ENCODE measurements at regions not wholly inside any gene's neighbourhood (a gene's known extent, or its start where the extent isn't known, plus 50 kb on each side); places are given as distances from the start of the nearest gene placed in this dataset.

- no peak for TF ChIP-seq CTCF (IDR thresholded peaks at IDR 0.05)
Measured at GRCh38 chr13:102935896-102936321, 90.1 kb downstream of the ERCC5 start.

DNA sequence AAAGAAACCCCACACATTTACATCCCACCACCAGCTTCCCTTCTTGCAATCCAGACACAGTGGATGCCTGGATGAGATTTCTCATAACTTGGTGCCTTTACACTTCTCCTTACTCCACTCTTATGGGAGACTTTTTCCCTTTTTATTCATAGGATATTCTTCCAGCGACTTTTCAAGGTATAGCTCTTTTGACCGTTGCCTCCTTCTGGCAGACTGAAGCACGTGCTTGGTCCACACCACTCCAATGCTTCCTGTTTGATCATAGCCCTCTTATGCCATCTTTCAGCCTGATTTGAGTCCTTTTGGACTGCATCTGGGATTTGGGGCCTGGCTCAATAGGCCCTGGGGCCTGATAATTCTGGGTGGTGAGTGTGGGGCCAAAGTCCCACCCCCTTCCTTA is 87.7 kb downstream of the ERCC5 start:
- TF ChIP-seq CTCF (IDR thresholded peaks at IDR 0.05), result no peak

DNA sequence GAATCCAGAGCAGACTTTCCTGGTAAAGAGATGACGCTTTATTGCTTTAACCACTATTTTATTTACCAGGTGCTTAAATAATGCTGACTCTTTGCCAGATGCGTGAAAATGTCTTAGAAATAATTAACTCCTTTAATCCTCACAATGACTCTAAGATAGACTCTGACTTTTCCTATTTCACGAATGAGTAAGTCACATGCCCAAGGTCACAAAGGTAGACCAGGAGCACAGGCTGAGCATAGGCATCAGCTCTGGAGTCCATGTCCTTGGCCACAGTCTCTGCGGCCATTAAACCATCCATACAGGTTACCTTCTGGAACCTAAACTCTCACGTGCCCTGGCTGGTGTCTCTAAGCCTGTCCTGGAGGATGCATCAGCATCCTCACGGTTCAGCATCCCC is 87.3 kb downstream of the ERCC5 start:
- no peak for TF ChIP-seq CTCF (IDR thresholded peaks at IDR 0.05)

DNA sequence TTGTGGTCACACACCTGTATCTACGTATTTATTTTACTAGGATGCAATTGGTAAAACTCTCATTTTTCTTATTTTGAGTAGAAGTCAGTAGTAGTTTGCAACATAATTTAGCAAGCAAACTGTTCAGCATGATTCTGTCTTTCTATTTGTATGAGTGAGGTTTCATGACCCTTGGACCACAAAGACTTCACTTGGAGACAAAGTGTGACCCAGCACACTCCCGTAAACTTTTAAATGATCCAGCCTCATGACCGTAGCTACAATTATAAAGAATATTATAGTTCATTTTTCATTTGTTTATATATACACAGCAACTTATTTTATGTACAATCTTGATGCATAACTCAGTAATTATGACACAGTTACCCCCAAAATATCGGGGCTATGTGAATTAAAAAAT is 86.5 kb downstream of the ERCC5 start:
- TF ChIP-seq CTCF (IDR thresholded peaks at IDR 0.05), result no peak

DNA sequence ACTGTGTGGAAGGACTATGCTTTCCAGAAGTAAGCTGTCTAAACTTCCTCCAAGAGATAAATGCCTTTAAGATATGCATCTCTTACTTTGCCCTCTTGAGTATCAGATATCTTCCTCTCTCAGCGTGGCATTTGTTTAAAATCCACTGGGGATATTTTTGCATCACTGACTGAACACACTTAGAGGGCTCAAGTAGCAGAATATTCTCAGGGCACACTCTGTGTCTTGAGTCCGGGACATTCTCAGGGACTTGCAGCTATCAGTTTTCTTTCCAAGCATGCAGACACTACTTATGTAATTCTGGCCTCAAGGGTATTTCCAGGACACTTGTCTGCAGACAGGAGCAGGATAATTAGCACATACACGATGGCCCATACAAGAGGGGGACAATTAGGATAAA is 84.7 kb downstream of the ERCC5 start:
- no peak for TF ChIP-seq CTCF (IDR thresholded peaks at IDR 0.05)

DNA sequence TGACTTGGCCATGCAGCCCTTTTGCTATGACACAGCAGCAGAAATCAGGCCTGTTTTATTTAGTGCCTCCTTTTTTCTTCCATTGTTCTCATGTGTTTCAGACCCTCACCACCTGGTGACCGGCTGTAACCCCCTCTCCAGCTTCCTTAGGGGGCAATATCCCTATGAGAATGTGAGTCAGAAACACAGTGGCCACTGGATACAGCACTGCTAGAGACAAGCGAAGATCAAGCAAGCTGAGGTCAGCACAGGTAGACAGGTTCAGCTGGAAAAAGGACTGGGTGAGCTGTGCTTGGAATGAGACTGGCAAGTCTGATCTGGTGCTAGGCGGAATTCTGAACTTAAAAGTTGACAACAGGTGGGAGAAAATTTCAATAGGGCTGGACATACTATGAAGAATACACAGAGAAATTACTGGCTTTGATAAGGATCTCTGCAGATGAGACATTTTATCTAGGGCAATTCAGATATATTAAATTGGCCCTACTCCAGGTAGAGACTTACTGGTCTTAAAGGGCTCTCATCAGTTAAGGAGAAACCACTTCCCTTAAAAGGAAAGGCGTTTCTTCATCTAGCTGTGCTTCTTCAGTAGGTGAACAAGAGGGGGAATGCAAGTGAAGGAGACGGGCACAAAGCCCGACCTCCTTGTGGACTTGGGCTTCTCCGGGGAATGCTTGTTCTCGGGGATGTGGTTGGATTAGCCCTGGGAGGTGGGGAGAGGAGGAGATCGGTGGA is 83.3 kb downstream of the ERCC5 start:
- TF ChIP-seq CTCF (IDR thresholded peaks at IDR 0.05), result no peak

Data from LNCAP (cell line).